ENCODE measurements at regions not wholly inside any gene's neighbourhood (a gene's known extent, or its start where the extent isn't known, plus 50 kb on each side); places are given as distances from the start of the nearest gene placed in this dataset.

- Mint-ChIP-seq H3K27ac (no peak overlapping the region), H3K27me3 (peaks cover 8% of the 10 kb centered on the region), H3K4me1 (no peaks in the 10 kb centered on the region), H3K9me3 (no peaks in the 10 kb centered on the region), H3K4me3 (no peak overlapping the region)
- DNase-seq = no peak
- no peak for ATAC-seq
Measured at GRCh38 chr2:501130-501529, 176.1 kb downstream of the TMEM18 start.

GRCh38 chr2:499726-500125 is 177.5 kb downstream of the TMEM18 start:
- Mint-ChIP-seq H3K27me3 (peaks cover 8% of the 10 kb centered on the region), H3K4me1 (no peaks in the 10 kb centered on the region), H3K4me3 (no peak overlapping the region), H3K9me3 (no peaks in the 10 kb centered on the region), H3K27ac (no peak overlapping the region)
- ATAC-seq = no peak
- no peak for DNase-seq

- Mint-ChIP-seq H3K4me1 (no peaks in the 10 kb centered on the region), H3K27ac (no peak overlapping the region), H3K4me3 (no peak overlapping the region), H3K9me3 (no peaks in the 10 kb centered on the region), H3K27me3 (peaks cover 8% of the 10 kb centered on the region)
- DNase-seq = no peak
- ATAC-seq = no peak
Measured at GRCh38 chr2:498493-499178, 178.6 kb downstream of the TMEM18 start.

- H3K27me3 Mint-ChIP-seq = peaks cover 8% of the 10 kb centered on the region
- ATAC-seq (no peak), DNase-seq (no peak)
- H3K27ac Mint-ChIP-seq = no peak overlapping the region
- H3K4me3 Mint-ChIP-seq = no peak overlapping the region
- no peaks in the 10 kb centered on the region for H3K9me3 Mint-ChIP-seq
- H3K4me1 Mint-ChIP-seq = no peaks in the 10 kb centered on the region
Measured at GRCh38 chr2:497770-498492, 179.3 kb downstream of the TMEM18 start.

GRCh38 chr2:496729-497128 is 180.5 kb downstream of the TMEM18 start:
- Mint-ChIP-seq H3K4me1 (no peaks in the 10 kb centered on the region), H3K4me3 (no peak overlapping the region), H3K27me3 (peaks cover 8% of the 10 kb centered on the region), H3K9me3 (no peaks in the 10 kb centered on the region), H3K27ac (no peak overlapping the region)
- DNase-seq = no peak
- ATAC-seq = no peak

DNA sequence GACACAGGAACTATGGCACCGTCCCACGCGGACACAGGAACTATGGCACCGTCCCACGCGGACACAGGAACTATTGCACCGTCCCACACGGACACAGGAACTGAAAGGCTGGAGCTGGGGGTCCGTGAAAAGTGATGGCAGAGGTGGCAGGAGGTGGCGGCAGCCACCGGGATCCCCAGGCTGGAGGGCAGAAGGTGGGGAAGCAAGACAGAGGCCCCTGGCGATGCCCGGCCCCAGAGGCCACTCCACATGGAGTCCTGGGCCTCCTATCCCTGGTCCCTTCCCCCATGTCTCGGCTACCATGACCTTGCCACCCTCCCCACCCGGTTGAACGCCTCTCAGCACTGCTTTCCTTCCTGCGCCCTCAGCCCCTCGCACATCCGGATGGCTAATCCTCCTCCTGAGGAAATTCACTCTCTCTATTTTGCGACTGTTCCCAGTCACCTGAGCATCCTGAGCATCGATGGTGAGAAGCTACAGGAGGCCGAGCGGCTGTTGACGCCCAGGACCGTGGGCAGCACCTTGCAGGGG is 181.4 kb downstream of the TMEM18 start:
- Mint-ChIP-seq H3K9me3 (no peaks in the 10 kb centered on the region), H3K4me3 (no peak overlapping the region), H3K4me1 (no peaks in the 10 kb centered on the region), H3K27me3 (peaks cover 6% of the 10 kb centered on the region), H3K27ac (no peak overlapping the region)
- ATAC-seq (no peak), DNase-seq (no peak)

- Mint-ChIP-seq H3K27me3 (peaks cover 6% of the 10 kb centered on the region), H3K9me3 (no peaks in the 10 kb centered on the region), H3K27ac (no peak overlapping the region), H3K4me1 (no peaks in the 10 kb centered on the region), H3K4me3 (no peak overlapping the region)
- DNase-seq (no peak), ATAC-seq (no peak)
Measured at GRCh38 chr2:494853-495252, 182.4 kb downstream of the TMEM18 start.

GRCh38 chr2:493228-493627 is 184.0 kb downstream of the TMEM18 start:
- no peak overlapping the region for H3K27ac Mint-ChIP-seq
- no peaks in the 10 kb centered on the region for H3K9me3 Mint-ChIP-seq
- ATAC-seq = no peak
- H3K4me1 Mint-ChIP-seq = no peaks in the 10 kb centered on the region
- H3K4me3 Mint-ChIP-seq = no peak overlapping the region
- DNase-seq = no peak
- peaks cover 14% of the 10 kb centered on the region for H3K27me3 Mint-ChIP-seq

DNA sequence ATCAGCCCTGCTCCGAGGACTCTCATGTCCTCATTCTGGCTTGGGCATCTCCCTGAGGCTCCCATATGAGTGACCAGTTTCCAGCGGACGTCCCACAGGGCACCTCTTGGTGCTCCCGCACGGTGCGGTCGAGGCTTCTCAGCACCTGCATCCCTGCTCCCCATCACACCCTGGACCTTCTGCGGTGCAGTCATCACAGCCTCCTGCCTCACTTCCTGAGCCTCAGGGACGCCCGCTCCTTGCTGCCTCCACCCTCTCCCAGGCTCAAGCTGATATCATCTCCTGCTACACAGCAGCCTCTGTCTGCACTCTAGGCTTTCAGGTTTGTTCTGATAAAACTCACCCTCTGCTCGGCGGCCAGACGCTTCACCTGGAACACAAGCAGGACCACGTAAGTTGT is 185.0 kb downstream of the TMEM18 start:
- Mint-ChIP-seq H3K27ac (no peak overlapping the region), H3K4me3 (no peak overlapping the region), H3K27me3 (peaks cover 14% of the 10 kb centered on the region), H3K4me1 (no peaks in the 10 kb centered on the region), H3K9me3 (no peaks in the 10 kb centered on the region)
- DNase-seq (no peak), ATAC-seq (no peak)

- H3K27ac Mint-ChIP-seq = no peak overlapping the region
- ATAC-seq (no peak), DNase-seq (no peak)
- H3K27me3 Mint-ChIP-seq = peaks cover 14% of the 10 kb centered on the region
- no peak overlapping the region for H3K4me3 Mint-ChIP-seq
- H3K4me1 Mint-ChIP-seq = no peaks in the 10 kb centered on the region
- no peaks in the 10 kb centered on the region for H3K9me3 Mint-ChIP-seq
Measured at GRCh38 chr2:489838-490237, 187.4 kb downstream of the TMEM18 start.

GRCh38 chr2:489084-489483 is 188.1 kb downstream of the TMEM18 start:
- Mint-ChIP-seq H3K4me1 (no peaks in the 10 kb centered on the region), H3K9me3 (no peaks in the 10 kb centered on the region), H3K27ac (no peak overlapping the region), H3K27me3 (peaks cover 14% of the 10 kb centered on the region), H3K4me3 (no peak overlapping the region)
- DNase-seq (no peak), ATAC-seq (no peak)

DNA sequence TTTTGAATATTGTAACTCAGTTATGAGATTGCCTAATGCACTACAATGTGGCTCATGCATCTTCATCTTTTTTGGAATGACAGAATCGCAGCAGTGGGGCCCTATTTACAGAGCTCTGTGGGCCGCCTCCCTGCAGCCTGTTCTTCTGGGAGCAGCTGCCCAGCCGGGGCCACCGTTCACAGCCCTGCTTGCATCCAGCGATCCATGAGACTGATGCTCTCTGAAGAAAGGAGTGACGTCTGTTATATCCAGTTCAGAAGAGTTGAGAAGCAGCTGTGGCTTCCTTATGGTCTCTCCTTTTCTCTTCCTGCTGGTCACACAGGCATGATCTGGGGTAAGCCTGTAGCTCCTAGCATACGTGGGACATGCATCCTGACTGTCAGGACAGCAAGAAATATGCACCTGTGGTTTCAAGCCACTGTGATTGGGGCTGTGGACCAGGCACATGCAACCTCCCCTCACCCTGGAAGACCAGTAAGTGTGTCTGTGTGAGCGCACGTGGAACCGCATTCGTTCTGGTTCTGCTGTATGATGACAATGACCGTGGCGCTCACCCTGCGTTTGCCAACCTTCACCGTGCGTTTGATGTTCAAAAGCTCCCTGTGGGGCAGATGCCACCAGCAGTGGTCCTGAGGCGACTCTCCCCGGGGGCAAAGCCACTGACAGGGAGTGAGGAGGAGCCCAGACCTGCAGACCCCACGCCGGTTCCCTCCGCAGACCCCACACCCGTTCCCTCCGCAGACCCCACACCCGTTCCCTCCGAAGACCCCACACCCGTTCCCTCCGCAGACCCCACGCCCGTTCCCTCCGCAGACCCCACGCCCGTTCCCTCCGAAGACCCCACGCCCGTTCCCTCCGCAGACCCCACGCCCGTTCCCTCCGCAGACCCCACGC is 189.8 kb downstream of the TMEM18 start:
- Mint-ChIP-seq H3K4me1 (no peaks in the 10 kb centered on the region), H3K9me3 (no peaks in the 10 kb centered on the region), H3K27me3 (peaks cover 18% of the 10 kb centered on the region), H3K4me3 (no peak overlapping the region), H3K27ac (no peak overlapping the region)
- ATAC-seq (peak; percentile 53), DNase-seq (no peak)

DNA sequence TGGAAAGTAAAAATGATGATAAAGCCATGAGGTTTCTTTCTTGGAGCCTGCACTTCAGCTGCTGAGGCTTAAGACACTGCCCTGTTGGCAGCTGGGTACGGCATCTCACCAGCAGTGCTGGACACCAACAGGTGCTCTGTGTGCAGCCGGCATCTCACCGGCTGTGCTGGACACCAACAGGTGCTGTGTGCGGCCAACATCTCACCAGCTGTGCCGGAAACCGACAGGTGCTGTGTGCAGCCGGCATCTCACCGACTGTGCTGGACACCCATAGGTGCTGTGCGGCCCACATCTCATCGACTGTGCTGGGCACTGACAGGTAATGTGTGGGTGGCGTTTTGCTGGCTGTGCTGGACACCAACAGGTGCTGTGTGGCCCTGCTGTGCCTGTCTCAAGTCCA is 190.8 kb downstream of the TMEM18 start:
- H3K9me3 Mint-ChIP-seq = no peaks in the 10 kb centered on the region
- no peaks in the 10 kb centered on the region for H3K4me1 Mint-ChIP-seq
- H3K27me3 Mint-ChIP-seq = peaks cover 15% of the 10 kb centered on the region
- no peak overlapping the region for H3K27ac Mint-ChIP-seq
- no peak for DNase-seq
- no peak overlapping the region for H3K4me3 Mint-ChIP-seq
- peak; percentile 40 for ATAC-seq

DNA sequence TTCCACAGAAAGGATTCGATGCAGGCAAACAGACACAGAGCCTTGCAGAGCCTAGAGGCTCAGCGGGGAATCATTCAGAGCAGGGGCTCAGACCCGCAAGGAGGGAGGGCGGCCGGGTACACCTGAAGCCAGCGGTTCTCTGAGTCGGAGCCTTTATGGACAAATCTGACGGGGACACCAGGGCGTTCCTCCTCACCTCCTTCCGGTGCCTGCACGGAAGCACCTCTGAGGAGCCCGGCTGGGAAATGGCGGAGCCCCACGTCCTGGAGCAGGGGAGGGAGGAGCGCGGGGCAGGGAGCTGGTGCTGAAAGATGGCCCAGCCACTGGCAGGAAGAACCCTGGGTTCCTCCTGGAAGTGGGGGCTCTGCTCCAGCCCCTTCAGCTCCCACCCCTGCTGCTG is 193.5 kb upstream of the ALKAL2 start:
- Mint-ChIP-seq H3K4me1 (no peaks in the 10 kb centered on the region), H3K27ac (no peak overlapping the region), H3K9me3 (no peaks in the 10 kb centered on the region), H3K4me3 (no peak overlapping the region), H3K27me3 (peaks cover 20% of the 10 kb centered on the region)
- no peak for DNase-seq
- no peak for ATAC-seq

DNA sequence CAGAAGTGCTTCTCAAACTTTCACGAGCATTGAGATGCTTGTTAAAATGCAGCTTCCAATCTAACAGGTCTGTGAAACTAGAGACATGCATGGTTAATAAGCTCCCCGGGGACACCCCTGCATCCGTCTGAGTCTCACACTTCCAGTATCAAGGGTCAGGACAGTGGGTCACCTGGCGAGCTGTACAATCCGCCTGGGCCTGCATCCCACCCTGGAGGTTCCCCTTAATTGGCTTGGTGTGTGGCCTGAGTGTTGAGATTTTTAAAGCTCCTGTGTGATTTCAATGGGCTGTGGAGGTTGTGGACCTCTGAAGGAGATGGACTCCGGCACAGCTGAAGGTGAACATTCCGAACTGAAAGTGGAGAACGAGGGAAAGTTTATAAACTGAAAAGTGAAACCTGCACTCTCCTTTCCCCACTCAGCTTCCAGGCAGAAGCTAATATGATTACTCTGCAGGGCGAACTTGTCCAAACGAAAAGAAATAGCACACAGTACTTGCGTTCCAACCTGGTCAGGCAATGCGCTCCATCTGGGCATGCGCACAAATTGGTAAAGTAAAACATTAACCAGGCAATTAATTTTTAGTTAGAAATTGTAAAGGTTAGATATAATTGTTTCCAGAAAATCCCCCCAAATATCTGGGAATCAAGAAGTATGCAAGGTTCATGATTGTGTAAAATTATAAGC is 191.7 kb upstream of the ALKAL2 start:
- ATAC-seq (no peak), DNase-seq (no peak)
- Mint-ChIP-seq H3K4me1 (no peaks in the 10 kb centered on the region), H3K27me3 (peaks cover 26% of the 10 kb centered on the region), H3K27ac (peak overlapping the region in 1 of 2 donors; percentile 54), H3K9me3 (no peaks in the 10 kb centered on the region), H3K4me3 (no peak overlapping the region)

Measured in stimulated activated naive CD8-positive, alpha-beta T cell treated with anti-CD3 and anti-CD28 coated beads, Interleukin-15, amount 100 ng/mL, for 72 hours (primary cell).